Epithelial cell of esophagus (primary cell): ENCODE measurements at regions not wholly inside any gene's neighbourhood (a gene's known extent, or its start where the extent isn't known, plus 50 kb on each side); places are given as distances from the start of the nearest gene placed in this dataset.
"Not testable (repeated sequence)": the region's sequence is repeated elsewhere in the genome, so short reads cannot be mapped to it uniquely, and the experiment has no call there.

ENCODE experiments used
- DNase-seq: peaks from one replicate; pipeline ENCODE4 v3.0.0; 2010; ENCODE audit warnings: low read depth
- H3K4me3 ChIP-seq: 2 replicates; pipeline ENCODE4 v1.5.1; 2011; ENCODE audit warnings: mild to moderate bottlenecking, low read length, control low read depth
- CTCF ChIP-seq: IDR thresholded peaks from 2 replicates; pipeline ENCODE4 v1.5.1; 2011; ENCODE audit warnings: low read depth, mild to moderate bottlenecking, low read length, control low read depth, inconsistent platforms; ENCODE audit not compliant: insufficient read depth; ENCODE audit errors: missing control alignments

DNA sequence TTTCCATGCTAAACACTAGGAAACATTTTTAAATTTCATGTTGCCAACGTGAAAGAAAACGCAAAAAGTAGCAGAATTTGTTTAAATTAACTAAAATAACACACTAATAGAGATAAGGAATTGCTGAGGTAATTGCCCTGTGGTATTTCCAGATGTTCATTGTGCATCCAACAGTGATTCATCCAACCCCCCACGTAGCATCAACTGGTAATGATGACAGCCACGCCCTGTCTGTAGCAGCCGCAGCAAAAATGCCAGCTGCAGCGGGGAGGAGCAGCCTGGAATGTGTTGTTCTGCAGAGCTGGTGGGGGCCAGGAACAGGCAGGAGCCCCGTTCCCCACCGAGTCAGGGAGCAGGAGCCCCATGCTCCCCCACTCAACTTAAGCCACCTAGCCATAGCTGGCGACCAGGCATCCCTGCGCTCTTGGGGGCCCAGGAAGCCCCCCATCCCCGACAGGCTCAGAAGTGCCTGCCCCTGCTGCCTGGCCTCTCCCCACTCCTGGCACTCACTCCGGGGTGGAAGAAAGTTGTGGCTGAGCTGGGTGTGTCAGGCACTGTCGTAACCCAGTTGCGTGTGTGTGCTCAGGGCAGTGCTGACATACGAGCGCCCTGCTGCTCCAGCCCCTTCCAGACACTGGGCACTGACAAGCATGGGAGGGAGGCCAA lies 695.1 kb upstream of the ACVR2A start:
- DNase-seq: peak; percentile 26
- H3K4me3 ChIP-seq: no peak overlapping the region
- TF ChIP-seq CTCF: no peak

DNA sequence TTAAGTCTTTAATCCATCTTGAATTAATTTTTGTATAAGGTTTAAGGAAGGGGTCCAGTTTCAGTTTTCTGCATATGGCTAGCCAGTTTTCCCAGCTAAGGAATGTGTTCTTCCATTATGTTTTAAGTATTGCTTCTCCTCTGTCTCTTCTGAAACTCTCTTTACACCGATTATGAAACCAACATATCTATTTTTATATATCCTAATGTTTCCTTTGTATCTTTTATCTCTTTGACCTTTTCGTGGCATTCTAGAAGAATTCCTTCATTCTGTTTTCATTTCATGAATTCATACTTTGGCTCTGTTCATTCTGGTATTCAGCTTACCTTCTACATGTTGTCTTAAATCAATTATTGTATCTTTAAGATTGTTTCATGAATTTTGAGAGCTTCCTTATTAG lies 697.0 kb upstream of the ACVR2A start:
- DNase-seq: no peak
- no peak overlapping the region for H3K4me3 ChIP-seq
- TF ChIP-seq CTCF: no peak

DNA sequence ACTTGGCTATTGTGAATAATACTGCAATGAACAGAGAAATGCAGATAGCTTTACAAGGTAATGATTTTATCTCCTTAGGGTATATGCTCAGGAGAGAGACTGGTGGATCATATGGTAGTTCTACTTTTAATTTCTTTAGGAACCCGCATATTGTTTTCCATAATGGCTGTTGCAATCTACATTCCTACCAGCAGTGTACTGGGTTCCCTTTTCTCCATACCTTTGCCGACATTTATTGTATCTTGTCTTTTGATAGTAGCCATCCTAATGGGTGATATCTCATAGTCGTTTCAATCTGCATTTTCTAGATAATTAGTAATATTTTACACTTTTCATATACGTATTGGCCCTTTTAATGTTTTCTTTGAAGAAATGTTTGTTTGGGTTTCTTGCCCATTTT lies 702.9 kb upstream of the ACVR2A start:
- DNase-seq: no peak
- no peak overlapping the region for H3K4me3 ChIP-seq
- no peak for TF ChIP-seq CTCF

- not testable (repeated sequence) for H3K4me3 ChIP-seq, DNase-seq
Measured at GRCh38 chr2:147139732-147140131, 705.1 kb upstream of the ACVR2A start.

GRCh38 chr2:147137711-147138110 lies 707.1 kb upstream of the ACVR2A start:
- no peak overlapping the region for H3K4me3 ChIP-seq
- DNase-seq: no peak
- TF ChIP-seq CTCF: no peak

DNA sequence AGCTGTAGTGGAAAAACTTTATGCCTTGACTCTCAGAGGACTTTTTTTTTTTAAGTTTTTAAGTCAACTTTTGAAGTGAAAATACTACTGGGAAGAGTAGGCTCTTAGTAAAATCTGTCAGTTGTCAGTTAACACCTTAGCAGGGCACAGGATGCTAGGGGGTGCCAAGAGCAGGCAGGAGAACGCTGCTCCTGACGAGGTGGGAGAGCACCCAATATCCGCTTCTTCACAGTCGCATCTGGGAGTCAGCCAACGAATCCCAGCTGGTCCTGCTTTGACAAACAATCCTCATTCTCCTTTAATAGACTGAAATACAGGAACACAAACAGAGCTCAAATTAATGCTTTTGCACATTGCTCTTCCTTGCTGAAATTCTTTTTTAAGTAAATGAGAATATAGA lies 709.5 kb upstream of the ACVR2A start:
- DNase-seq: no peak
- no peak overlapping the region for H3K4me3 ChIP-seq
- TF ChIP-seq CTCF: no peak

DNA sequence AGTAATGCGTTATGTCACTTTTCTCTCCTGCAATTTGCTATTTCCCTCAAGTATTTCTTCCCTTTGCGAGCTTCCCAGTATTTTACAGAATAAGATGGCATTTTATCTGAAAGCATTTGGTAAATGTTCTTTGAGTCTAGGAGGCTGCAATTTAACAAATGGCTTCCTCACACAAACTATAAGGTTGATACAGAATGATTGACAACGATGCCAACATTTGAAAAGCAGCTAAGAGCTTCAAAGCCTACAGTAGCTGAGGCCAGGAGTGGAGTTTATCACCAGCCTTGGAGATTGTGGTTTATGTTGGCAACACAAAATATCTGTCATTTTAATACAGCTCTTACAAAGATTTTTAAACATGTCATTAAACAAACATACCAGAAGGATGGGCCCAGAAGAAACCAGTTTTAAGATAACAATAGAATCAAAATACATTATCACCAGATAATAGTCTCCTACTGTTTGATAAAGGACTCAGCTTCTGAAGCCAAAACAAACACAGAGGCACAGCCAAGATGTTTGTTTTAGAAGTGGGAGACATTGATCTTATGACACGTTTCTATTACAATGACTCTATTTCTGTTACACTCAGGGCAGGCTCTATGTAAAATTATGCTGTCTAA lies 711.4 kb upstream of the ACVR2A start:
- no peak for DNase-seq
- H3K4me3 ChIP-seq: no peak overlapping the region
- TF ChIP-seq CTCF: no peak

- no peak for DNase-seq
- no peak for TF ChIP-seq CTCF
- no peak overlapping the region for H3K4me3 ChIP-seq
Measured at GRCh38 chr2:147125145-147125544, 719.7 kb upstream of the ACVR2A start.
